ENCODE measurements at regions not wholly inside any gene's neighbourhood (a gene's known extent, or its start where the extent isn't known, plus 50 kb on each side); places are given as distances from the start of the nearest gene placed in this dataset.

DNA sequence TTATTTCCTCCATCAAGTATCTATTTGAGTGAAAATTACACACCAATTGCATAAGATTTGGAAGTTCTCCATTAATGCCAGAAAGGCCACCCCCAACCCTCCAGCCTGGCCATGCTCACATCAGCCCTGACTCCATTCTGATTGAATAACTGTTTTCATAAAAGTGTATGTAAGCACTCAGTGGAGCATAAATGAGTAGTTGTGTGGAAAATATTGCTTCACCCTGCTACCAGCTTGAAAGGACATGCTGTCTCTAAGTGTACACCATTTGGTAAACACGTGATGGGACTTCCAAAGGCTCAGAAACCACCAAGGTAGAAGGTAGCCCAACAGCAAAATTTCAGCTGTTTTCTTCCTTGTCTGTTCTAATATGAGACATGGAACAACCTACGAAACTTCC lies 393.8 kb downstream of the ZNF385D start:
- Histone ChIP-seq H3K9ac (ENCODE audit: low read length) (no peak overlapping the region), H3K36me3 (ENCODE audit: control insufficient read depth, low read depth, low read length) (no peaks in the 10 kb centered on the region), H3K4me1 (ENCODE audit: control insufficient read depth, low read depth, low read length) (no peaks in the 10 kb centered on the region), H3K9me3 (ENCODE audit: control insufficient read depth, low read depth, low read length) (no peaks in the 10 kb centered on the region), H3K27me3 (ENCODE audit: control insufficient read depth, insufficient read depth, low read length) (no peaks in the 10 kb centered on the region), H3K4me3 (ENCODE audit: low read length) (no peak overlapping the region), H3K27ac (ENCODE audit: low read length) (no peak overlapping the region)

DNA sequence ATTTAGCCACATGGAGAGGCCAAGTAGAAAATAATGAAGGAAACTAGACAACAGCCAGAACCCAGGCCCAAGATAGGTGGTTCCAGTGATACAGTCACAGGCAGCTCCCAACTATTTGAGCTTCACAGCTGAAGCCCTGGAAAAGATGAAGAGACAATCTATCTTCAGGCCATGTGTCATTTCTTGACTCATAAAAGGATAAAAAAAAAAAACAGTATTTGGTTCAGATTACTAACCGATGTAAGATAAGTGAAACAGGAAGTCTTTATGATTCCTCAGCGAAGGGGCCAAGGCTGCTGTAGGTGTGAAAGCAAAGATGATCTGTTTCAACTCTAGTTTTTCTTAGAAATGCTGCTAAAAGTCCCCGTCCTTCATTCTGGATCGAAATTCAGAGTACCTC lies 394.6 kb downstream of the ZNF385D start:
- H3K27me3 ChIP-seq (ENCODE audit: control insufficient read depth, insufficient read depth, low read length): no peaks in the 10 kb centered on the region
- H3K4me3 ChIP-seq (ENCODE audit: low read length): no peak overlapping the region
- no peak overlapping the region for H3K9ac ChIP-seq (ENCODE audit: low read length)
- H3K36me3 ChIP-seq (ENCODE audit: control insufficient read depth, low read depth, low read length): no peaks in the 10 kb centered on the region
- no peaks in the 10 kb centered on the region for H3K9me3 ChIP-seq (ENCODE audit: control insufficient read depth, low read depth, low read length)
- H3K27ac ChIP-seq (ENCODE audit: low read length): no peak overlapping the region
- no peaks in the 10 kb centered on the region for H3K4me1 ChIP-seq (ENCODE audit: control insufficient read depth, low read depth, low read length)

DNA sequence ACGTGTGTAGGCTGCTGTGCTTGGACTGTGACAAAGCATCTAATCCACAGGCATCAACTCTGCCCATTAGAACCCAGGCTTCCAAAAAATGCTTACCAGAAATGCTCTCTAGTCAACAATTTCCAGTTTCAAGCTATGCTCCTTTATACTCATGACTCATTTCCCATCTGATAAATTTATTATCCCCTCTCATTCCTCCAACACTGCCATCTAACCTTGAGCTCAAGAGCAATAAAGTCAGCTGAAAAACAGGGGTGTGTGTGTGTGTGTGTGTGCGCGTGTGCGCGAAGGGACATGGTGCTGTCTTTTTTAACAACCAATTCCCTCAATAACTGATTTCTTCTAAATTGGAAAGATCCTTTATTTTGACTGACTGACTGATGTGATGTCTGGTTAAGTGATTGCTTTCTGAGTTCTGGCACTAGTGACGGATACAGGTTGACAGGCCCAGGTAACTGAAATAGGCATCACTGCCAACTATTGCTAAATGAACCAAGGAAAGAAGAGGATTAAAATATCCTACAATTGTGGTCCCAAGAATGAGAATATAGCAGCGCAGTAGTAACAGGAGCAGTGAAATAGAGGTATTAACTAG lies 405.5 kb downstream of the ZNF385D start:
- Histone ChIP-seq H3K9me3 (ENCODE audit: control insufficient read depth, low read depth, low read length) (no peaks in the 10 kb centered on the region), H3K27ac (ENCODE audit: low read length) (no peak overlapping the region), H3K27me3 (ENCODE audit: control insufficient read depth, insufficient read depth, low read length) (no peaks in the 10 kb centered on the region), H3K36me3 (ENCODE audit: control insufficient read depth, low read depth, low read length) (no peaks in the 10 kb centered on the region), H3K9ac (ENCODE audit: low read length) (no peak overlapping the region), H3K4me3 (ENCODE audit: low read length) (no peak overlapping the region), H3K4me1 (ENCODE audit: control insufficient read depth, low read depth, low read length) (no peaks in the 10 kb centered on the region)

DNA sequence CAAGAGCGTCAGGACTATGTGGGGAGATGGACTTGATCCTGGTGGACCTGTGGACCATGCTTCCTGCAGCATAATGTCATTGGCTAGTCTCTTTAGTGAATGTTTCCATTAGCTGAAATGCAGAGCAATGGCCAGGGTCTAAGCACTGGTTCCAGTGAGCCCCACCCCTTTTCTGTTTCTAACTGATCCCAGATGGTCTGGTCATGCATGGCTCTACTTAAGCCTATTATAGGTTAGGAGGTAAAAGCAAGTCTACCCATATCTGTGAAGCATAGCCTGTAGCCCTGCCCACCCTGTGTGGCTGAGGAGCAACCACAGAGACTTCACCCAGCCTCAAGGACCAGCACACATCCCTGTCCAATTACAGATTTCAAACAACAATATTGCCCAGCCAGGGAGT lies 419.2 kb downstream of the ZNF385D start:
- Histone ChIP-seq H3K36me3 (ENCODE audit: control insufficient read depth, low read depth, low read length) (no peaks in the 10 kb centered on the region), H3K4me3 (ENCODE audit: low read length) (no peak overlapping the region)

DNA sequence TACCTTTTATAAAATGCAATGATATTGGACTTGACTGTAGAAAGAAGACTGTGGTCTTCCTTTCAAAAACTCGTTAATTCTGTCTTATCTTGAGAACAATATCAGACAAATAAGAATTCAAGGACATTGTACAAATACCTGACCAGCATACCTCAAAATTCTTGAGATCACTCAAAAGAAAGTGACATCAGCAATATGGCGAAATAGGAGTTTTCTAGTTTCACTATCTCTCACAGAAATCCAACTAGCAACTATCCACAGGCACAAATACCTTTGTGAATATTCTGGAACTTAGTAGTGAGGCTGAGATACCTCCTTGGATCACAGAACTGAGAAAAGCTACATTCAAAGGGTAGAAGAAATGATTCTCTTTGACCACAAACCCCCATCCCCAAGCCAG lies 419.7 kb downstream of the ZNF385D start:
- H3K9me3 ChIP-seq (ENCODE audit: control insufficient read depth, low read depth, low read length): no peaks in the 10 kb centered on the region
- no peaks in the 10 kb centered on the region for H3K36me3 ChIP-seq (ENCODE audit: control insufficient read depth, low read depth, low read length)
- no peak overlapping the region for H3K4me3 ChIP-seq (ENCODE audit: low read length)
- H3K27me3 ChIP-seq (ENCODE audit: control insufficient read depth, insufficient read depth, low read length): no peaks in the 10 kb centered on the region
- H3K27ac ChIP-seq (ENCODE audit: low read length): no peak overlapping the region
- no peaks in the 10 kb centered on the region for H3K4me1 ChIP-seq (ENCODE audit: control insufficient read depth, low read depth, low read length)
- H3K9ac ChIP-seq (ENCODE audit: low read length): no peak overlapping the region

More for the DNA sequence above, 419.2 kb downstream of the ZNF385D start:
- Histone ChIP-seq H3K4me1 (ENCODE audit: control insufficient read depth, low read depth, low read length) (no peaks in the 10 kb centered on the region), H3K27ac (ENCODE audit: low read length) (no peak overlapping the region), H3K9ac (ENCODE audit: low read length) (no peak overlapping the region), H3K9me3 (ENCODE audit: control insufficient read depth, low read depth, low read length) (no peaks in the 10 kb centered on the region), H3K27me3 (ENCODE audit: control insufficient read depth, insufficient read depth, low read length) (no peaks in the 10 kb centered on the region)

DNA sequence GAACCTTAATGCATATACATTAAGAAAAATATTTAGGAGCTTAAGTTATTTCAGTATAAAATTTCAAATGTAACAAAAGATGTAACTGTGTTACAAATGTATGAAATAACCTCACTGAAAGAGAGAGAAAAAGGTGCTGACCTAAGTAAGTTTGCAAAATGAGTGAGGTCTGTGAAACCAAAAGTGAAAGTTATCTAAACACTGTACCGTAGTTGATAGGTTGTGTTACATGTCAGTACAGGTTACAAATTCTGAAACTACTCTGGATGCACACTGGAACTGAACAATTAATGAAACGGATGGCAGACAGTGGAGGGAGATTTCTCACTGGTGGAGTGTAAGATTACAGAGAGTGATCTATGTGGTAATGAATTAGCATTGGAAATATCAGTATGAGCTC lies 420.7 kb downstream of the ZNF385D start:
- Histone ChIP-seq H3K9me3 (ENCODE audit: control insufficient read depth, low read depth, low read length) (no peaks in the 10 kb centered on the region), H3K27ac (ENCODE audit: low read length) (no peak overlapping the region), H3K36me3 (ENCODE audit: control insufficient read depth, low read depth, low read length) (no peaks in the 10 kb centered on the region), H3K9ac (ENCODE audit: low read length) (no peak overlapping the region), H3K4me3 (ENCODE audit: low read length) (no peak overlapping the region), H3K4me1 (ENCODE audit: control insufficient read depth, low read depth, low read length) (no peaks in the 10 kb centered on the region), H3K27me3 (ENCODE audit: control insufficient read depth, insufficient read depth, low read length) (no peaks in the 10 kb centered on the region)

DNA sequence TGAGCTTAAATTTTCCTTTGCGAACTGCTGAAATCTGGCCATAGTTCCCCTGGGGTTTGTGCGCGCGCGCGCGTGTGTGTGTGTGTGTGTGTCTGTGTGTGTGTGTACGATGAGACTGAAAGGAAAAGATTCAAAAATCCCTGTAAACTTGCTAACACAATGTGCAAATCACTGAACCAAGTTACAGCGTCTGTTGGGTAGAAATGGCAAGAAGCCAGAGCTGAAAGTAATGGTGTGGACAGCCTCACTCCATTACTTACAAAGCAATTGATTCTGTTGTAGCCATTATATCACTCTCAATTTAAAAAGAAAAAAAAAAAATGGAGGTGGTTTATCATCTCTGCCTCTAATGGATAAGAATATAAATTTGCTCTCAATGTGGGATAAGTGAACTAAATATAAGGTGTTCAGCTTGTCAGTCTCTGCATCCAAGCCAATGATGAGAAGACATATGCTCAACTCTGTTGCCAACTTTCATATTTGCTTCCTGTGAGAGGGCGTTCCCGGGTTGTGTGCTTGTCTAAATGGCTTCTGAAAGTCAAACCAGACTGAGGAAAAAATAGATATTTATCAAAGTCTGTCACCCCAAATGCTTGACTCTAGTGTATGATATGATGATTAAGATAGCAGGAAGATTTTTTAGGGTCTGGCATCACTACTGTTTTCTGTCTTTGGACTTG lies 422.2 kb downstream of the ZNF385D start:
- no peak overlapping the region for H3K27ac ChIP-seq (ENCODE audit: low read length)
- H3K4me3 ChIP-seq (ENCODE audit: low read length): no peak overlapping the region
- H3K9me3 ChIP-seq (ENCODE audit: control insufficient read depth, low read depth, low read length): no peaks in the 10 kb centered on the region
- H3K36me3 ChIP-seq (ENCODE audit: control insufficient read depth, low read depth, low read length): no peaks in the 10 kb centered on the region
- no peaks in the 10 kb centered on the region for H3K27me3 ChIP-seq (ENCODE audit: control insufficient read depth, insufficient read depth, low read length)
- no peak overlapping the region for H3K9ac ChIP-seq (ENCODE audit: low read length)
- H3K4me1 ChIP-seq (ENCODE audit: control insufficient read depth, low read depth, low read length): no peaks in the 10 kb centered on the region

DNA sequence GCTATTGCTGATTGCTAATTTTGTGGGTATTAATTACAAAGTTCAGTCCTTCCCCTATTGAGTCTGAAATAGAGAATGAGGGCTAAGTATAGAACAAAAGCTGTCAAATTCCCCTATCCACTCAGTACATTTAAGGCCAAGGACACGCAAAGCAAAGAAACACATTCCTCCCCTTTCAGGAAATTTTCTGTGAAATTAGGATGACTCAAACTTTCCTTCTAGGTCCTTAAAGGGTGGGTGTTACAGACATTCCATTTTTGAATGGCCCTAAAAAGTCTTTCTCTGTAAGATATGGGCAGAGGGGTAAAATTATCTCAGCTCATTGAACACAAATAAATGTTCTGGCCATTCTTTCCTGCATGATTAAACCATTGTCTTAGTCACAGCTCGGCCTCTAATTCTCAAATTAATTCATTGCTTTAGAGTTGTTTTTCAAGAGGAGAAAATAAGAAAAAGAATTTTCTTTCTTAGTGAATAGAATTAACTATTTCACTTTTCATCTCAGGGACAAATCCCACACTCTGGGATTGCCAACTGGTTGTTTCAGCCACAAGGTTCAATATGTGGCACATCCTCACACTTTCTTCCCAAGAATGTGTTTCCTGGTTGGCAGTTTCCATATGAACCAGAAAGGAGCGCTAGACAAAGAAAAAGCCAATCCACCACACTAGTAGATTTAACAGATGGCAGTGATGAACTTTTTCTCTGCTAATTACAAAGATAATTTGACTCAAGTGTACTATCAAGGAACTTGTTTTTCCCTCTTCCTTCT lies 424.1 kb downstream of the ZNF385D start:
- H3K4me3 ChIP-seq (ENCODE audit: low read length): no peak overlapping the region
- no peaks in the 10 kb centered on the region for H3K27me3 ChIP-seq (ENCODE audit: control insufficient read depth, insufficient read depth, low read length)
- H3K9me3 ChIP-seq (ENCODE audit: control insufficient read depth, low read depth, low read length): no peaks in the 10 kb centered on the region
- no peaks in the 10 kb centered on the region for H3K36me3 ChIP-seq (ENCODE audit: control insufficient read depth, low read depth, low read length)
- H3K9ac ChIP-seq (ENCODE audit: low read length): no peak overlapping the region
- no peaks in the 10 kb centered on the region for H3K4me1 ChIP-seq (ENCODE audit: control insufficient read depth, low read depth, low read length)
- H3K27ac ChIP-seq (ENCODE audit: low read length): no peak overlapping the region

DNA sequence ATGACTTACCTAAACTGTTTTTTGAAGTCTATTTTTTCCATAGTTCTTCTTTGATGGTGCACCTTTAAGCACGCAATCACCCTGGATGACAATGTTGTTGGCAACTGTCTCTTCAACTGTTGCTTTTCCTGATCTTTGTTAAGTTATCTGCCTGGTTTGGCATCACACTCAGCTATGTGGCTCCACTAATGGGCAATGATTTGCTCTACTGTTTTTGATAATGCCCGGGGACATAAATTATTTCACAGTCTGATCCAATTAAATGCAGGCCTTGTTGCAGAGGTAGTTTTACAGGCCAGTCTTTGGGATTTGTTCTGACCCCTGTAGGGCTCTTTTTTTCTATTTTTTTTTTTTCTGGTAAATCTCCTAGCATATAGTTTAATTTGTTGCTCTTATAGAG lies 436.3 kb downstream of the ZNF385D start:
- Histone ChIP-seq H3K4me1 (ENCODE audit: control insufficient read depth, low read depth, low read length) (no peaks in the 10 kb centered on the region), H3K27me3 (ENCODE audit: control insufficient read depth, insufficient read depth, low read length) (no peaks in the 10 kb centered on the region), H3K9ac (ENCODE audit: low read length) (no peak overlapping the region), H3K36me3 (ENCODE audit: control insufficient read depth, low read depth, low read length) (no peaks in the 10 kb centered on the region), H3K4me3 (ENCODE audit: low read length) (no peak overlapping the region), H3K27ac (ENCODE audit: low read length) (no peak overlapping the region), H3K9me3 (ENCODE audit: control insufficient read depth, low read depth, low read length) (no peaks in the 10 kb centered on the region)

DNA sequence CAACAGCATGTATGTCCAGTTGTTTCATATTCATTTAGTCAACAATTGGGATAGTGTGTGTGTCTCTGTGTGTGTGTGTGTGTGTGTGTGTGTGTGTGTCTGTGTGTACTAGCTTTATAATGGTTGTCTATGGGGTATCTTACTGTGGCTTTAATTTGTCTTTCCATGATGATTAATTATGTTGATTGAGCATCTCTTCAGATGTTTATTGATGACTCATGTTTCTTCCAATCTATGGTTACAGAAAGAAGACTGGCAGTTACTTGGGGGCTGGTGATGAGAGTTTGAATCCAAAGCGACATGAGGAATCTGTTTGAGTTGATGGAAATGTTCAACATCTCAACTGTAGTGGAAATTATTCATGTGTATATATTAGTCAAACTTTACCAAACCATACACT lies 440.1 kb downstream of the ZNF385D start:
- no peaks in the 10 kb centered on the region for H3K27me3 ChIP-seq (ENCODE audit: control insufficient read depth, insufficient read depth, low read length)
- no peak overlapping the region for H3K27ac ChIP-seq (ENCODE audit: low read length)
- no peak overlapping the region for H3K9ac ChIP-seq (ENCODE audit: low read length)
- H3K4me3 ChIP-seq (ENCODE audit: low read length): no peak overlapping the region
- no peaks in the 10 kb centered on the region for H3K36me3 ChIP-seq (ENCODE audit: control insufficient read depth, low read depth, low read length)
- H3K9me3 ChIP-seq (ENCODE audit: control insufficient read depth, low read depth, low read length): no peaks in the 10 kb centered on the region
- H3K4me1 ChIP-seq (ENCODE audit: control insufficient read depth, low read depth, low read length): no peaks in the 10 kb centered on the region

DNA sequence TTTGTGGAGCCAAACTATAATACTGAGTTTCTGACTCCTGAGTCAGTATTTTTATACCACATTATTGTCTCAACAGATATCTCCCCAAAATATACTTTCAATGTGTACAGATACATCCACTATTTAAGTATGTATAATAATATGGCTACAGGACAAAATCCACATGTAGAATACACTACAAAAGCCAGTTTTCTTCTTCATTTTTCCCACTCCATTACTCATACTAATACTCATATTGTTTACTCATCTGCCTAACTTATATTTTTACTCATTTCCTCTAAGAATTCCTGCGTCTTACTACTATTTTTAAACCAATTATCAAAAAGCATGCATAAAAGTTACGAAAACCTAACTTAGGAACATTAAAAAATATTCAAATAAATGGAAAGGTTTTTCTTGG lies 440.8 kb downstream of the ZNF385D start:
- no peaks in the 10 kb centered on the region for H3K9me3 ChIP-seq (ENCODE audit: control insufficient read depth, low read depth, low read length)
- no peaks in the 10 kb centered on the region for H3K27me3 ChIP-seq (ENCODE audit: control insufficient read depth, insufficient read depth, low read length)
- H3K36me3 ChIP-seq (ENCODE audit: control insufficient read depth, low read depth, low read length): no peaks in the 10 kb centered on the region
- H3K4me1 ChIP-seq (ENCODE audit: control insufficient read depth, low read depth, low read length): no peaks in the 10 kb centered on the region
- no peak overlapping the region for H3K4me3 ChIP-seq (ENCODE audit: low read length)
- no peak overlapping the region for H3K9ac ChIP-seq (ENCODE audit: low read length)
- H3K27ac ChIP-seq (ENCODE audit: low read length): no peak overlapping the region

DNA sequence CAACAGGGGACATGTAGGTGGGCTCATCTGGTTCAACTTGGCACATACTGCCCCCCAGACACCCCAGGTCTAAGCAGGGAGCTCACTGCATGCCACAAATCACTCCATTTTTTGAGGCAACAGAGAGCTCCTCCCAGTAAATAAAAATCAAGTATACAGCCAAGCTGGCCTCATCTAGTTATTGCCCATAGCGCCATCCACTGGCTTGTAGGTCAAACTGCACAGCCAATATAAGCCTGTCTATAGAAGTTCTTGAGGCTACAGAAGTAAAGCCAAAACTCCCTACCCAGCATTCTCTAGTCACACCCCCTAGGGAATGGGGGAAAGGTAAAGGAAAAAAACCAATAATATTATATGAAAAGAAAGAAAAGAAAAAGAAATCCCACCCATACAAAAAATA lies 453.7 kb downstream of the ZNF385D start:
- Histone ChIP-seq H3K36me3 (ENCODE audit: control insufficient read depth, low read depth, low read length) (no peaks in the 10 kb centered on the region), H3K9ac (ENCODE audit: low read length) (no peak overlapping the region), H3K4me3 (ENCODE audit: low read length) (no peak overlapping the region), H3K27ac (ENCODE audit: low read length) (no peak overlapping the region), H3K9me3 (ENCODE audit: control insufficient read depth, low read depth, low read length) (no peaks in the 10 kb centered on the region), H3K27me3 (ENCODE audit: control insufficient read depth, insufficient read depth, low read length) (no peaks in the 10 kb centered on the region), H3K4me1 (ENCODE audit: control insufficient read depth, low read depth, low read length) (no peaks in the 10 kb centered on the region)

Measured in iPS-18a (cell line).